Thymus (tissue), 11 donors: ENCODE measurements at regions not wholly inside any gene's neighbourhood (a gene's known extent, or its start where the extent isn't known, plus 50 kb on each side); places are given as distances from the start of the nearest gene placed in this dataset.

Experiments
- DNase-seq, 9 donors: peaks; one replicate each; pipeline ENCODE4 v3.0.0-alpha.2; 2013; ENCODE audit warnings: low spot score in 9 of 9, low read depth in 6 of 9, missing footprints in 1 of 9
- H3K27ac ChIP-seq, 2 donors: one replicate each; pipeline ENCODE4 v1.5.1; 2013; ENCODE audit warnings: control low read depth in 1 of 2, low read depth in 1 of 2, low read length in 1 of 2, mild to moderate bottlenecking in 1 of 2, moderate library complexity in 1 of 2
- H3K27me3 ChIP-seq, 2 donors: one replicate each; pipeline ENCODE4 v1.5.1; 2013; ENCODE audit warnings: low read length in 1 of 2; ENCODE audit not compliant: control insufficient read depth in 2 of 2, insufficient read depth in 1 of 2
- H3K36me3 ChIP-seq, 2 donors: one replicate each; pipeline ENCODE4 v1.5.1; 2013; ENCODE audit warnings: low read length in 1 of 2, mild to moderate bottlenecking in 1 of 2, moderate library complexity in 1 of 2; ENCODE audit not compliant: control insufficient read depth in 2 of 2, insufficient read depth in 2 of 2
- H3K4me1 ChIP-seq, 2 donors: one replicate each; pipeline ENCODE4 v1.5.1; 2013; ENCODE audit warnings: low read length in 2 of 2; ENCODE audit not compliant: control insufficient read depth in 2 of 2, insufficient read depth in 2 of 2
- H3K4me3 ChIP-seq, 2 donors: one replicate each; pipeline ENCODE4 v1.5.1; 2013; ENCODE audit warnings: low read length in 2 of 2, control low read depth in 1 of 2, mild to moderate bottlenecking in 1 of 2
- H3K9me3 ChIP-seq, 2 donors: one replicate each; pipeline ENCODE4 v1.5.1; 2013; ENCODE audit warnings: low read length in 1 of 2, mild to moderate bottlenecking in 1 of 2; ENCODE audit not compliant: control insufficient read depth in 2 of 2, insufficient read depth in 1 of 2
- WGBS: extraction: QIAGEN DNeasy Blood & Tissue Kit; methylation state at CpG from one replicate; pipeline ENCODE4 v1.1.7; 2013; 5-methylcytosine and 5-hydroxymethylcytosine counted together
- donor health status: healthy.

DNA sequence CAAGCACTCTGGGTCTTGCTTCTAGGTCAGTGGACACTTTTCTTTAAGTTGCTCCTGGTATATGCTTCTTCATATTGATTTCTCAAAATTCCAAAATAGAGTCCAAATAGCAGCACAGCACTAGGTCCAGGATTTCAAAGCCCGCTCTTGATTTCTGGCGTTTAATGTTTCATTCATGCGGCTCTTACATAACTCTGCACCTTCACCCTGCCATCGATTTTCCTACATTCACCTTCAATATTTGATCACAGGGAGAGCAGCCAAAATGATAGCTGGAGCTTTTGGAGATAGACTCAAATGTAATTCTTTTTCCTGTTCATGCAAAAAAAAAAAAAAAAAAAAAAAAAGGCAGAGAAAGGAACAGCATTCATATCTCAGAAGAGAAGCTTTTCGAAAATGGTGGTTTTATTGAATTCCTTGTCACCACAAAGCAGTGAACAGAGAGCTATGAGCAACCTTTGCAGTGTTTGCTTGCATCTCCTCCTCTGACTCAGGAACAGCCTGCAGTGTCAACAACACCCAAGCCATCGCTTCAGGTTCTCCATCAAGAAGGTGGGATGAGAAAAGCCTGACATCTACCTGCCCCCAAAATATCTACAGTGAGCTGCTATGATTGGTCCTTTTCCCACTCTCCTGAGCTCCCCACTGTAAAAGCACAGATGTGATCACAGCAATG is 97.8 kb downstream of the MED10 start:
- WGBS: 91% methylated on average over 6 of the region's 6 CpGs

DNA sequence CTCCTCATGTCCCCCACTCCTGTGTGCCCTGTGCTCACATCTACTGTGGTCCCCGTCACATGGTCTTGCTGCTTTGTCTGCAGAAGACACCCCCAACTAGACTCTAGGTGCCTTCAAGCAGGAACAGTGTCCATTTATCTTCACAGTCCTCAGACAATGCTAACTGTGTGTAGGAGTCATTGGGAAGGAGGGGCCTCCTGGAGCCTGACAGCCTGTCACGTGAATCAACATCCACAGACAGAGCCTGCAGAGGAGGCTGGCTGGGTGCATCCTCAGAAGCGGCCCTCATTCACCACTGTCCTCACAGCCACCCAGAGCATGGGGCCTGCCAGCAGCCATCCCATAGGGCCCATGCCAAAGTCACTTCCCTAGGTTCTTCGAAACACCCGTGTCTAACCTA is 98.7 kb downstream of the MED10 start:
- Histone ChIP-seq H3K9me3 (no peaks in the 10 kb centered on the region), H3K36me3 (no peaks in the 10 kb centered on the region), H3K27me3 (no peaks in the 10 kb centered on the region), H3K4me1 (no peaks in the 10 kb centered on the region), H3K27ac (no peak overlapping the region), H3K4me3 (no peak overlapping the region)
- no peak for DNase-seq
- WGBS: 97% methylated on average over 5 of the region's 5 CpGs

More for the DNA sequence above, 97.8 kb downstream of the MED10 start:
- no peak for DNase-seq
- Histone ChIP-seq H3K27me3 (no peaks in the 10 kb centered on the region), H3K4me1 (no peaks in the 10 kb centered on the region), H3K9me3 (no peaks in the 10 kb centered on the region), H3K36me3 (no peaks in the 10 kb centered on the region), H3K4me3 (no peak overlapping the region), H3K27ac (no peak overlapping the region)

DNA sequence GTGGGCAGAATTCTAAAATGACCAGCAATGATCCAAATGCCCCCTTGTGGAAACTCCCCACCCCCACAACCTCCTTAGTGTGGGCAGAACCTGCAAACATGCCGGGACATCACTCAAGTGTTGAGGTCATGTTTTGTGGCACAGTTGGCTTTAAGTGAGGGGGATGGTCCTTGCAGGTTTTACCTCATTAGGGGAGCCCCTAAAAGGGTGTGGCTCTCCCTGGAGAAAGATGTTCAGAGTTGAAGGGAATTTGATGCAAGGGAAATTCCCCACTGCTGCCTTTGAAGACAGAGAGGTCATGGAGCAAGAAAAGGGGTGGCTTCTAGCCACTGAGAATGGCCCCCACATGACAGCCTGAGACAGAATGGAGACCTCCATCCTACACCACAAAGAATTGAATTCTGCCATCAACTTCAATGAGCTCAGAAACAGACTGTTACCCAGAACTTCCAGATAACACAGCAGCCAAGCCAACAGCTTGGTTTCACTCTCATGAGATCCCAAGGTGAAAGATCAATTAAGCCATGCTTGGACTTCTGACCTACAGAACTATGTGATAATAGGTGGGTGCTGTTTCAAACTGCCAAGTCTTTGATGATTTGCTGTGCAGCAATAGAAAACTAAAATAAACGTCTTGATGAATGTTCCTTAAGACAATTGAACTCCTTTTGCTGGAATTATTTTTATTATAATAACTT is 103.4 kb downstream of the MED10 start:
- WGBS: 84% methylated on average over 2 of the region's 2 CpGs

DNA sequence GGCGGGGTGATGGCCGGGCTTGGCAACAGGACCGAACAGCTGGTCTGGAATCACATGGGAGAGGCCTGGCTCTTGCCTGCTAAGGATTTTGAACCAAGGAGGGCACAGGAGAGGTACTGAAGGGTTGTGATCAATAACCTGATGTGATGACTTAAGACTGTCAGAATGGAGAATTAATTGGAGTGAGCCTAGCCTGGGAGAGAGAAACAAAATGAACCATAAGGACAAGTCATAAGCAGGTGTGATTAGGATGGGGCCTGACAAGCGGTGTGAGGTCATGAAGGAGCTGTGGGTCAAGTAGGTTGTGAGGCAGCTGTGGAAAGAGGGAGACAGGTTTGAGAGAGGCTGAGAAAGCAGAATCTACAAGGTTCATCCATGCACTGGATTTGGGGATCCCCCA is 104.6 kb downstream of the MED10 start:
- H3K27ac ChIP-seq: no peak overlapping the region
- H3K9me3 ChIP-seq: no peaks in the 10 kb centered on the region
- 82% methylated on average over 4 of the region's 4 CpGs for WGBS
- H3K4me3 ChIP-seq: no peak overlapping the region
- H3K4me1 ChIP-seq: no peaks in the 10 kb centered on the region
- no peak for DNase-seq
- no peaks in the 10 kb centered on the region for H3K27me3 ChIP-seq
- no peaks in the 10 kb centered on the region for H3K36me3 ChIP-seq

More for the DNA sequence above, 103.4 kb downstream of the MED10 start:
- Histone ChIP-seq H3K4me3 (no peak overlapping the region), H3K36me3 (no peaks in the 10 kb centered on the region), H3K27me3 (no peaks in the 10 kb centered on the region), H3K27ac (no peak overlapping the region), H3K4me1 (no peaks in the 10 kb centered on the region), H3K9me3 (no peaks in the 10 kb centered on the region)
- DNase-seq: no peak

DNA sequence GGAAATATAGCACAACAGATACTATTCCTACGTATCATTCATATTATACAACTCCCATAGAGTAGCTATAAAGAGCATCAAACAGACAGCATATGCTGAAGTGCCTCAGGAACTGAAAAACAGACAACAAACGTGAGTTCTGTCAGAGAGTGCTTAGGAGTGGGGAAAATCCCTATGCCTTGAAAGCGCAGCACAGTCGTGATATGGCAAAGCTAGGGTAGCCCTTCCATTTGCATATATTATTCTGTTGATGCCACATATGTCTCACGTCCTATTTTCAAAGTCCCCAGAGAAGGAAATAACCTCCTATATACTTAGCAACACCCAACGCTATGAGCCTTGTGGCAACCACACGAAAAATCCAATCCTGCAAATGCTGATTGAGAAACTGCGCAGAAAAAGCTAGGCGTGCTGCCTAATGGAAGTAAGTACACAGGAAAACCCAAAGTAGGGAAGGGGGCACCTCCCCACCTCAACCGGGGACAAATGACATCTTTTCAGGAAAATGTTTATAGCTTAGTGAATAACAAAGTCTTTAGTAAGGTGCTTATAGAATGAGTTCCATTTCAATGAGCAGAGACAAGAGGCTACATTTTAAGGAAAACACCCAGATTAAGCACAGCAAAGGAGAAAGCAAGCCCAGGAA is 105.1 kb downstream of the MED10 start:
- H3K27me3 ChIP-seq: no peaks in the 10 kb centered on the region

DNA sequence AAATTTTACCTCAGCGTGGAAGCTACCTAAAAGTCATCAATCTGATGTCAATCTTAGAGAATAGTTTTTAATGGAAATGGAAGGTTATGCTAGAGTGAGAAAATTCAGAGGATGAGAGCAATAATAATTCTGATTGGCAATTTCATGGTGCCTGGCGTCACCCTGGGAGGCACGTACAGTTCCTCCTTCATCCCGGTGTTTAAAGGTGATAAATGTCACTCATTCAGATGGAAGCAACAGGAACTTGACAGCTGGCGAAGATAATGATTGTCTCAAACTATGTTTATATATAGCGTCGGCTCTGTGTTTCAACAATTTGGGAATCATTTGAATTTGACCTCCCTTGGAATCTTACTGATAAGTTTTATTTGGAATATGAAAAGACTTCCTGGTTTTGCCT is 108.4 kb downstream of the MED10 start:
- no peaks in the 10 kb centered on the region for H3K9me3 ChIP-seq
- H3K27me3 ChIP-seq: no peaks in the 10 kb centered on the region
- H3K4me3 ChIP-seq: no peak overlapping the region
- no peaks in the 10 kb centered on the region for H3K36me3 ChIP-seq
- H3K27ac ChIP-seq: no peak overlapping the region
- no peak for DNase-seq
- 93% methylated on average over 7 of the region's 7 CpGs for WGBS
- no peaks in the 10 kb centered on the region for H3K4me1 ChIP-seq

More for the DNA sequence above, 105.1 kb downstream of the MED10 start:
- no peaks in the 10 kb centered on the region for H3K9me3 ChIP-seq
- DNase-seq: no peak
- H3K27ac ChIP-seq: no peak overlapping the region
- H3K4me3 ChIP-seq: no peak overlapping the region
- WGBS: 91% methylated on average over 10 of the region's 10 CpGs
- no peaks in the 10 kb centered on the region for H3K4me1 ChIP-seq
- H3K36me3 ChIP-seq: no peaks in the 10 kb centered on the region

DNA sequence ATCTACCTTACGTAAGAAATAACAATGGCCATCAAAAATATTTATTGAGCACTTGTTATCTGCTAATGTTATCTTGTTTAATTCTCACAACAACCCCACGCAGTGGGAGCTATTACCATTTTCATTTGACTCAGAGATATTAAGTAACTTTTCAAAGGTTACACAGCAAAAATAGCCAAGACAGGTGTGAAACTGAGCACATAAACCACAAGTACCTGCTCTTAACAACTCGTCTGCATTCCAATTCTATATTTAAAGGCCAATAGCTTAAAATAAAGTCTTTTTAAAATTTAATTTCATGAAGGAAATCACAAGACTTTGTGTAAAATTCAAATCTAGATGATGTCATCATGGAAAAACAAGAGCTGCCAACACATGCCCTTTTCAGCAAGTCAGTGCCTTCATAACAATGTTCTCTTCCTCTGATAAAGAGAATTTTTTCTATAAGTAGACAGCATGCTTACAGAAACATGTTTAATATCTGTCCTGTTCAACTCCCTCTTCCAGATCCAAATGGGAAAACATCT is 111.6 kb downstream of the MED10 start:
- DNase-seq: no peak
- H3K4me3 ChIP-seq: no peak overlapping the region
- no peaks in the 10 kb centered on the region for H3K27me3 ChIP-seq
- no peaks in the 10 kb centered on the region for H3K36me3 ChIP-seq
- no peaks in the 10 kb centered on the region for H3K9me3 ChIP-seq
- H3K27ac ChIP-seq: no peak overlapping the region
- H3K4me1 ChIP-seq: no peaks in the 10 kb centered on the region
- 86% methylated on average over 3 of the region's 3 CpGs for WGBS

DNA sequence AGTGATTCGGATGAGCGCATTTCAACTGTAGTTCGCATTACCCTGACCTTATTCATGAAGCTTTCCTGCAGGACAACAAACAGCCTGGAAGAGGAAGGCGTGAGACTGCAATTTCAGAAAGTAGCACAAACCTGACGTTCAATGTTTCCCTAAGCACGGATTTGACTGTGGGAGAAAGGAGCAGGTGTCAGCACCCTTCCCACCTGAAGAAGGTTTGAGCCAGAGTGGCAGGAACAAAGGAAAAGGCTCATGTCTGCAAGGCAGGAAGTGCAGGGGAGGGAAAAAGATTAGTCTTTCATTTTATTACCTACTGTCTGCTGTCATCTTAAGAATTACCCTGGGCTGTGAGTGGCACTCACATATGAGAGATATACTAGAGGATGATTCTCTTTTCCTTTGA is 114.0 kb downstream of the MED10 start:
- 89% methylated on average over 6 of the region's 6 CpGs for WGBS
- no peaks in the 10 kb centered on the region for H3K4me1 ChIP-seq
- H3K36me3 ChIP-seq: no peaks in the 10 kb centered on the region
- no peaks in the 10 kb centered on the region for H3K27me3 ChIP-seq
- no peak overlapping the region for H3K27ac ChIP-seq
- no peak overlapping the region for H3K4me3 ChIP-seq
- no peaks in the 10 kb centered on the region for H3K9me3 ChIP-seq
- no peak for DNase-seq
